ENCODE measurements at regions not wholly inside any gene's neighbourhood (a gene's known extent, or its start where the extent isn't known, plus 50 kb on each side); places are given as distances from the start of the nearest gene placed in this dataset.

DNA sequence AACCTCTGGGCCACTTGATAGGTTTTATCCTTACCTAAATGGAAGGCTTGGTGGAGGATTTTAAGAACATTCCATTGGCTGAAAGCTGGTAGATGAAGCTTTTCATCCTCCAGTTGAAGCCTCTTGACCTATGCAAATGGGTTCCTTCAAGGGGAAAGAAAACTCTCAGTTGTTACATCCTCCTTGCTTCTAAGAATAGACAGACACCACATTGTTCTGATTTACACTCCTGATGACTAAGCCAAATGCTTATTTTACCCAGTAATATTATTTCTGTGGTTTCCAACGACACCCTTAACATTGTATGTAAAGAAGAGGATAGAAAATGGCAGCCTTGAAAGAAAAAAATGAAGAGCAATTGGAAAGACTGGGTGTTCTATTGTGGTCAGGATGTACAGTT, 480.5 kb downstream of the OTOL1 start:
- TF ChIP-seq BHLHE40 (IDR thresholded peaks at IDR 0.05; ENCODE audit: low read length), result no peak
- TF ChIP-seq MYC (IDR thresholded peaks at IDR 0.05; ENCODE audit: low read depth, low read length), result no peak
- TF ChIP-seq MYC (CRISPR knock-in tag; IDR thresholded peaks at IDR 0.05; ENCODE audit: borderline replicate concordance, low read depth), result no peak
- TF ChIP-seq MXI1 (IDR thresholded peaks at IDR 0.05; ENCODE audit: low read depth, low read length), result no peak
- TF ChIP-seq RB1 (IDR thresholded peaks at IDR 0.05; ENCODE audit: low read depth), result no peak
- TF ChIP-seq, protein P1, sequence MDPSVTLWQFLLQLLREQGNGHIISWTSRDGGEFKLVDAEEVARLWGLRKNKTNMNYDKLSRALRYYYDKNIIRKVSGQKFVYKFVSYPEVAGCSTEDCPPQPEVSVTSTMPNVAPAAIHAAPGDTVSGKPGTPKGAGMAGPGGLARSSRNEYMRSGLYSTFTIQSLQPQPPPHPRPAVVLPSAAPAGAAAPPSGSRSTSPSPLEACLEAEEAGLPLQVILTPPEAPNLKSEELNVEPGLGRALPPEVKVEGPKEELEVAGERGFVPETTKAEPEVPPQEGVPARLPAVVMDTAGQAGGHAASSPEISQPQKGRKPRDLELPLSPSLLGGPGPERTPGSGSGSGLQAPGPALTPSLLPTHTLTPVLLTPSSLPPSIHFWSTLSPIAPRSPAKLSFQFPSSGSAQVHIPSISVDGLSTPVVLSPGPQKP (CRISPR knock-in tag; IDR thresholded peaks at IDR 0.05), result no peak
